ENCODE measurements at regions not wholly inside any gene's neighbourhood (a gene's known extent, or its start where the extent isn't known, plus 50 kb on each side); places are given as distances from the start of the nearest gene placed in this dataset.

DNA sequence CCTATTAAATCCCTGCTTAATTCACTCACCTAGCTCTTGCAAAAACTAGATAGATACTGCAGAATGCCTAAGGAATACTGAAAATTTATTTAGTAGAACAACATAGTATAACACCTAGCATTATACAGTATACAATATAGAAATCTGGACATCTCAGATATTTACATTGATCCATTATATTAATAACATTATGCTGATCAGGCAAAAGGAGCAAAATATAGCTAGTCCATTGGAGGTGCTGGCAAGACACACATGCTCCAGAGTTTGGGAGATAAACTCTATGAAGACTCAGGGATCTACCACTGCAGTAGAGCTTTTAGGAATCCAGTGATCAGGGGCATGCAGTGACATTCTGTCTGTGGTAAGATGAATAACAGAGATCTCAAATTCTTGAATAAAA is 357.6 kb downstream of the TBC1D4 start:
- intact Hi-C loops (cut with micrococcal nuclease; ENCODE audit: unreplicated experiment) (no loop called here), in situ Hi-C loops (cut with MboI) (no loop called here)
- ChIA-PET POLR2A (no interaction called here), SMC1A (ENCODE audit: uncharacterized antibody, unreplicated experiment) (interaction anchor here (1.3 kb wide), 1 partner anchor 10 kb away, joined by 4 read pairs; no protein-coding TSS in a partner anchor), CTCF (interaction anchor here (1.1 kb wide), 1 partner anchor 14 kb away, joined by 3 read pairs; no protein-coding TSS in a partner anchor), RAD21 (ENCODE audit: unreplicated experiment) (no interaction called here)
- Histone ChIP-seq H3K9me3 (replicated peaks; ENCODE audit: control insufficient read depth, insufficient read depth, low read length) (no peaks in the 10 kb centered on the region), H2AFZ (ENCODE audit: control insufficient read depth, low read depth, low read length) (no peak overlapping the region), H3K36me3 (ENCODE audit: control insufficient read depth in 2 of 2, insufficient read depth in 2 of 2, low read length in 1 of 2) (no peaks in the 10 kb centered on the region), H3K79me2 (ENCODE audit: control insufficient read depth, insufficient read depth, low read length) (no peaks in the 10 kb centered on the region), H3K27me3 (replicated peaks in 1 of 2; ENCODE audit: control insufficient read depth in 2 of 2, insufficient read depth in 2 of 2, low read length in 1 of 2) (no peaks in the 10 kb centered on the region), H3K4me3 (no peak overlapping the region), H3K27ac (ENCODE audit: control insufficient read depth, insufficient read depth) (no peak overlapping the region), H4K20me1 (ENCODE audit: control insufficient read depth, insufficient read depth) (no peaks in the 10 kb centered on the region), H3K4me2 (ENCODE audit: control insufficient read depth, insufficient read depth) (no peak overlapping the region), H3K4me1 (ENCODE audit: control insufficient read depth, insufficient read depth, low read length) (no peaks in the 10 kb centered on the region), H3K9ac (ENCODE audit: control insufficient read depth, insufficient read depth, low read length) (no peak overlapping the region)
- BruUV-seq (replicated peaks): no TSS peak
- DNase-seq (ENCODE audit: low read depth, low spot score) (no peak), FAIRE-seq (no peak), ATAC-seq (no peak)
- TF ChIP-seq, protein P1, sequence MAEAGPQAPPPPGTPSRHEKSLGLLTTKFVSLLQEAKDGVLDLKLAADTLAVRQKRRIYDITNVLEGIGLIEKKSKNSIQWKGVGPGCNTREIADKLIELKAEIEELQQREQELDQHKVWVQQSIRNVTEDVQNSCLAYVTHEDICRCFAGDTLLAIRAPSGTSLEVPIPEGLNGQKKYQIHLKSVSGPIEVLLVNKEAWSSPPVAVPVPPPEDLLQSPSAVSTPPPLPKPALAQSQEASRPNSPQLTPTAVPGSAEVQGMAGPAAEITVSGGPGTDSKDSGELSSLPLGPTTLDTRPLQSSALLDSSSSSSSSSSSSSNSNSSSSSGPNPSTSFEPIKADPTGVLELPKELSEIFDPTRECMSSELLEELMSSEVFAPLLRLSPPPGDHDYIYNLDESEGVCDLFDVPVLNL (IDR thresholded peaks at IDR 0.05; ENCODE audit: low read depth, low read length): no peak
- TF ChIP-seq LARP7 (IDR thresholded peaks at IDR 0.05): no peak
- TF ChIP-seq ZBED1 (IDR thresholded peaks at IDR 0.05; ENCODE audit: borderline replicate concordance): no peak
- TF ChIP-seq, protein P2, sequence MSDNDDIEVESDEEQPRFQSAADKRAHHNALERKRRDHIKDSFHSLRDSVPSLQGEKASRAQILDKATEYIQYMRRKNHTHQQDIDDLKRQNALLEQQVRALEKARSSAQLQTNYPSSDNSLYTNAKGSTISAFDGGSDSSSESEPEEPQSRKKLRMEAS (IDR thresholded peaks at IDR 0.05; ENCODE audit: low read depth, low read length): no peak
- TF ChIP-seq ASH2L (IDR thresholded peaks at IDR 0.05; ENCODE audit: borderline replicate concordance, low read depth): no peak
- TF ChIP-seq ATF7 (IDR thresholded peaks at IDR 0.05; ENCODE audit: low read depth): no peak
- TF ChIP-seq PML (IDR thresholded peaks at IDR 0.05; ENCODE audit: low read length): no peak
- no peak for TF ChIP-seq ZZZ3 (IDR thresholded peaks at IDR 0.05; ENCODE audit: control insufficient read depth, insufficient read length, low read depth)
- no peak for TF ChIP-seq CBX3 (IDR thresholded peaks at IDR 0.05; ENCODE audit: borderline replicate concordance, low read depth)
- no peak for TF ChIP-seq SIX5 (IDR thresholded peaks at IDR 0.05; ENCODE audit: low read depth, low read length, severe bottlenecking)
- no peak for TF ChIP-seq RBBP5 (conservative IDR thresholded peaks at IDR 0.05)
- no peak for TF ChIP-seq SP1 (IDR thresholded peaks at IDR 0.05; ENCODE audit: low read depth, low read length)
- TF ChIP-seq SUZ12 (IDR thresholded peaks at IDR 0.05; ENCODE audit: unreplicated experiment): no peak
- TF ChIP-seq, protein P3, sequence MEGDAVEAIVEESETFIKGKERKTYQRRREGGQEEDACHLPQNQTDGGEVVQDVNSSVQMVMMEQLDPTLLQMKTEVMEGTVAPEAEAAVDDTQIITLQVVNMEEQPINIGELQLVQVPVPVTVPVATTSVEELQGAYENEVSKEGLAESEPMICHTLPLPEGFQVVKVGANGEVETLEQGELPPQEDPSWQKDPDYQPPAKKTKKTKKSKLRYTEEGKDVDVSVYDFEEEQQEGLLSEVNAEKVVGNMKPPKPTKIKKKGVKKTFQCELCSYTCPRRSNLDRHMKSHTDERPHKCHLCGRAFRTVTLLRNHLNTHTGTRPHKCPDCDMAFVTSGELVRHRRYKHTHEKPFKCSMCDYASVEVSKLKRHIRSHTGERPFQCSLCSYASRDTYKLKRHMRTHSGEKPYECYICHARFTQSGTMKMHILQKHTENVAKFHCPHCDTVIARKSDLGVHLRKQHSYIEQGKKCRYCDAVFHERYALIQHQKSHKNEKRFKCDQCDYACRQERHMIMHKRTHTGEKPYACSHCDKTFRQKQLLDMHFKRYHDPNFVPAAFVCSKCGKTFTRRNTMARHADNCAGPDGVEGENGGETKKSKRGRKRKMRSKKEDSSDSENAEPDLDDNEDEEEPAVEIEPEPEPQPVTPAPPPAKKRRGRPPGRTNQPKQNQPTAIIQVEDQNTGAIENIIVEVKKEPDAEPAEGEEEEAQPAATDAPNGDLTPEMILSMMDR (IDR thresholded peaks at IDR 0.05 in 2 of 3, conservative IDR thresholded peaks at IDR 0.05 in 1 of 3; ENCODE audit: control insufficient read depth in 2 of 3, extremely low read depth in 1 of 3, insufficient read depth in 1 of 3, low read depth in 3 of 3, low read length in 3 of 3): no peak
- TF ChIP-seq SREBF2 (IDR thresholded peaks at IDR 0.05; ENCODE audit: low read length): no peak
- no peak for TF ChIP-seq ZNF622 (IDR thresholded peaks at IDR 0.05)
- no peak for TF ChIP-seq TAF1 (IDR thresholded peaks at IDR 0.05; ENCODE audit: borderline replicate concordance, low read depth, low read length)
